Transverse colon (tissue), 4 donors: ENCODE measurements at regions not wholly inside any gene's neighbourhood (a gene's known extent, or its start where the extent isn't known, plus 50 kb on each side); places are given as distances from the start of the nearest gene placed in this dataset.

Experiments used
- CTCF ChIP-seq, 5 experiments: fragments of 200-600 bp in 3 of 5; fragments of 450-650 bp in 2 of 5; sonication (generic) in 3 of 5; IDR thresholded peaks; 1 replicate in 2 of 5; 2 replicates in 3 of 5; pipeline ENCODE4 v1.5.1; 2016 to 2017; ENCODE audit warnings: antibody characterized with exemption in 5 of 5, inconsistent platforms in 3 of 5, mild to moderate bottlenecking in 2 of 5, moderate library complexity in 1 of 5
- EP300 ChIP-seq: sonication (generic); formaldehyde crosslinking; IDR thresholded peaks from one replicate; pipeline ENCODE4 v1.6.1; 2017; ENCODE audit warnings: antibody characterized with exemption, low read depth
- POLR2A ChIP-seq: fragments of 450-650 bp; IDR thresholded peaks from one replicate; pipeline ENCODE4 v1.6.1; 2016; ENCODE audit warnings: antibody characterized with exemption, mild to moderate bottlenecking, moderate library complexity
- POLR2AphosphoS5 ChIP-seq, 3 donors: sonication (generic); formaldehyde crosslinking; IDR thresholded peaks; one replicate each; pipeline ENCODE4 v1.6.1; 2016; ENCODE audit warnings: antibody characterized with exemption in 3 of 3

DNA sequence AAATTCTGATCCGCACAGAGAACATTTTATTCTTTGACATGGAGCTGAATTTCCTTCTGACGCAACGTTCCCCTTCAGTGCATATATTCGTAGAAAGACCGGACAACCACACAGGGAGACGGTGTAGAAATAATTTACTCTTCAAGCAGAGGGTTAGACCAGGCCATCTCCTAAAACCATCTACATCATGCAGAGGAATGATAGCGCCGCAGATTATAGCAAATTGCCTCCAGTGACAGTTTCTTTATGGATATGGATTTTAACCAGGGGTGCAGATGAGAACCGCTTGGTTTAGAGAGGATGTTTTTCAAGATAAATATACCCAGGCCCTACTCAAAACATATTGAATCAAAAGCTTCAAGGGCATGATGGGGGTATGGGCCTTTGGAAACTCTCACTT, 759.3 kb upstream of the AUTS2 start:
- TF ChIP-seq CTCF (IDR thresholded peaks at IDR 0.05) = no peak
- no peak for TF ChIP-seq POLR2AphosphoS5 (IDR thresholded peaks at IDR 0.05)
- TF ChIP-seq POLR2A = no peak
- no peak for TF ChIP-seq EP300
